HFFc6 (cell line): ENCODE measurements at regions not wholly inside any gene's neighbourhood (a gene's known extent, or its start where the extent isn't known, plus 50 kb on each side); places are given as distances from the start of the nearest gene placed in this dataset.

Source experiments
- DNase-seq: peaks from one replicate; pipeline ENCODE4 v3.0.0-alpha.2; 2018
- H3K27ac Mint-ChIP-seq: 2 replicates; pipeline ENCODE4 v1.8.0; 2020; ENCODE audit warnings: mild to moderate bottlenecking, mixed read lengths
- H3K27me3 Mint-ChIP-seq: 2 replicates; pipeline ENCODE4 v1.8.0; 2021; ENCODE audit warnings: mild to moderate bottlenecking, moderate library complexity, mixed read lengths; ENCODE audit not compliant: insufficient read depth
- H3K36me3 Mint-ChIP-seq: 2 replicates; pipeline ENCODE4 v1.8.0; 2021; ENCODE audit warnings: low read depth, mixed read lengths
- H3K4me1 Mint-ChIP-seq: 2 replicates; pipeline ENCODE4 v1.8.0; 2020; ENCODE audit warnings: low read depth, mixed read lengths
- H3K4me3 Mint-ChIP-seq: 2 replicates; pipeline ENCODE4 v1.8.0; 2020; ENCODE audit warnings: mild to moderate bottlenecking, moderate library complexity, mixed read lengths
- H3K9me3 Mint-ChIP-seq: 2 replicates; pipeline ENCODE4 v1.8.0; 2020; ENCODE audit warnings: mild to moderate bottlenecking, mixed read lengths
- CTCF ChIP-seq: fragments of 200-600 bp; sonication (generic); IDR thresholded peaks from 2 replicates; pipeline ENCODE4 v1.5.0; 2021; ENCODE audit warnings: antibody characterized with exemption, mild to moderate bottlenecking

- Mint-ChIP-seq H3K27ac (no peak overlapping the region), H3K27me3 (peaks cover 4% of the 10 kb centered on the region; the same call in 1 of the 2 replicates), H3K4me3 (no peak overlapping the region), H3K36me3 (no peaks in the 10 kb centered on the region), H3K4me1 (peaks cover 38% of the 10 kb centered on the region), H3K9me3 (no peaks in the 10 kb centered on the region)
- no peak for TF ChIP-seq CTCF
- DNase-seq = no peak
These were observed 460.6 kb upstream of the NR2F2 start for GRCh38 chr15:95869920-95870319.

DNA sequence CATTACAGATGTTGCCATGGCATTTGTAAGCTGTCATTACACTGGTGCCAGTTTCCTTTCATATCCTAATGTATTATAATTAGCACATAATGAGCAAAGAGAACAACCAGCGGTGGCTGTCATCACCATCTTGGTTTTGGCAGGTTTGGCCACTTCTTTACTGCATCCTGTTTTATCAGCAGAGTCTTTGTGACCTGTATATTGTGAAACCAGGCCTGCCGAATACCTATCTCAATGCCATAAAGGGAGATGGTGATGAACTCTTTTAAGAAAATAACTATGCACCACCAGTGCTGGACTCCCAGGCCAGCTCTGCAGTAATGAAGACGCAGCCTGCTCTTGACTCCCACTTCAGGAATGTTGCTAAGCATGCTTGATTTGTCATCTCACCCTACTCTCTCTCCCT lies 458.1 kb upstream of the NR2F2 start:
- DNase-seq = peak; percentile 81
- no peak overlapping the region for H3K4me3 Mint-ChIP-seq
- H3K27ac Mint-ChIP-seq = peak overlapping the region; percentile 49; the same call in 1 of the 2 replicates
- H3K27me3 Mint-ChIP-seq = peaks cover 1% of the 10 kb centered on the region; the same call in 1 of the 2 replicates
- no peaks in the 10 kb centered on the region for H3K36me3 Mint-ChIP-seq
- H3K9me3 Mint-ChIP-seq = no peaks in the 10 kb centered on the region
- peaks cover 50% of the 10 kb centered on the region for H3K4me1 Mint-ChIP-seq
- no peak for TF ChIP-seq CTCF

DNA sequence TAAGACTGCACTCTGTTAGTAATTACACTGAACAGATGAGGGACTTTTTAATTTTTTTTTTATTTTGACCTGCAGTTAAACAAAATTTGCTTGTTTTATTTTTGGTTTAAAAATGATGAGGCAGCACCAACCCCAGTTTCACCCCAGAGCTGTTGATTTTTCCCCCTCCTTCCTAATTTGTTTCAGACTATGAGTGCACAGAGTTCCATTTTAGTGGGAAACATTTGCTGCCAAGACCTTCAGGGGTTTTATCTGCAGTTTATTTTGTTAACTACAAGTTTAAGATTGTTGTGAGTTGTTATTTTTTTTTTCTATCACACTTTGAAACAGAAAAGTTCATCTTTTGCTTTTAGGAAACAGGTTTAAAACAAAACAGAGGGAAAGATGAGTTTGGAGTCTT lies 455.9 kb upstream of the NR2F2 start:
- H3K9me3 Mint-ChIP-seq = no peaks in the 10 kb centered on the region
- DNase-seq = no peak
- H3K4me3 Mint-ChIP-seq = peak overlapping the region; percentile 45; the same call in 1 of the 2 replicates
- H3K27me3 Mint-ChIP-seq = peaks cover 1% of the 10 kb centered on the region; the same call in 1 of the 2 replicates
- no peaks in the 10 kb centered on the region for H3K36me3 Mint-ChIP-seq
- H3K4me1 Mint-ChIP-seq = peaks cover 64% of the 10 kb centered on the region
- TF ChIP-seq CTCF = no peak
- peak overlapping the region; percentile 91 for H3K27ac Mint-ChIP-seq

- no peaks in the 10 kb centered on the region for H3K9me3 Mint-ChIP-seq
- peak overlapping the region; percentile 91 for H3K27ac Mint-ChIP-seq
- peak overlapping the region; percentile 45 for H3K4me3 Mint-ChIP-seq
These were observed 455.3 kb upstream of the NR2F2 start for GRCh38 chr15:95875121-95875643.

GRCh38 chr15:95880031-95880570 lies 450.4 kb upstream of the NR2F2 start:
- Mint-ChIP-seq H3K9me3 (no peaks in the 10 kb centered on the region), H3K36me3 (no peaks in the 10 kb centered on the region), H3K4me3 (peak overlapping the region; percentile 5; the same call in 1 of the 2 replicates), H3K27me3 (no peaks in the 10 kb centered on the region), H3K27ac (no peak overlapping the region), H3K4me1 (peaks cover 52% of the 10 kb centered on the region)
- DNase-seq = no peak
- TF ChIP-seq CTCF = no peak

More at GRCh38 chr15:95875121-95875643, 455.3 kb upstream of the NR2F2 start:
- TF ChIP-seq CTCF = peak; percentile 42
- Mint-ChIP-seq H3K4me1 (peaks cover 69% of the 10 kb centered on the region), H3K36me3 (no peaks in the 10 kb centered on the region), H3K27me3 (peaks cover 1% of the 10 kb centered on the region; the same call in 1 of the 2 replicates)
- DNase-seq = peak; percentile 92
